ENCODE measurements at regions not wholly inside any gene's neighbourhood (a gene's known extent, or its start where the extent isn't known, plus 50 kb on each side); places are given as distances from the start of the nearest gene placed in this dataset.

DNA sequence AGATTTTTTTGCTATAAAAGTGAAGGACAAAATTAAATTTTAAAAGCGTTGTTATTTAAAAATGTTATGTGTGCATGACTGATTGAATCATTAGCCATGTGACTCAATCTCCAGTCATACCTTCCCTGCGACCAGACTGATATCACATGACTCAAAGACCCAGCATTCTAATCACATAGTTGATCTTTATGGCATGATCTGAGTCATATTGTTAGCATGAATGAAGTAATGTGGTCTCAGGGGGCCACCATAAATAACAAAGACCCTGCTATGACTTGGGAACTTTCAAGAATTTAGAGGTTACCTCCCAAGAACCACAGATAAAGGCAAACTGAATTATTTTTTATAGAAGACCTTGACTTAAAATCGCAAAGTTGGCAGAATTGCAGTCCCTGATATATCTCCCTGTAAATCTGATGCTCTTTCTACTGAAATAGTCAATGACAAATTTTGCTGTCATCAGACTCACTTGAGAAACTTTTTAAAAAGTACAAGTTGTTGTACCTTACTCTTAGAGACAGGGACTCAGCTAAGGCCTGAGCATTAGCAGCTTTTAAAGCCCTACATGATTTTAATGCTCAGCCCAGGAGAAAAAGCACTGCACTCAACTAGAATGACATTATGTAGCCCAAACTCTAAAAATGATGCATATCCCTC, 717.3 kb downstream of the XPNPEP1 start:
- H3K36me3 ChIP-seq (ENCODE audit: insufficient read depth, low read length), result no peaks in the 10 kb centered on the region
- H3K9me2 ChIP-seq (replicated peaks; ENCODE audit: low read depth, low read length), result no peaks in the 10 kb centered on the region
- no peaks in the 10 kb centered on the region for H3F3A ChIP-seq (ENCODE audit: low read depth)
- H3K9me3 ChIP-seq (ENCODE audit: insufficient read depth, low read depth, low read length), result no peaks in the 10 kb centered on the region
- H2AFZ ChIP-seq (ENCODE audit: low read length), result no peak overlapping the region
- no peak overlapping the region for H3K9ac ChIP-seq (ENCODE audit: low read depth, low read length, poor library complexity, severe bottlenecking)
- no peak for TF ChIP-seq EZH2phosphoT487 (IDR thresholded peaks at IDR 0.05; ENCODE audit: borderline replicate concordance)
- TF ChIP-seq, protein P1, sequence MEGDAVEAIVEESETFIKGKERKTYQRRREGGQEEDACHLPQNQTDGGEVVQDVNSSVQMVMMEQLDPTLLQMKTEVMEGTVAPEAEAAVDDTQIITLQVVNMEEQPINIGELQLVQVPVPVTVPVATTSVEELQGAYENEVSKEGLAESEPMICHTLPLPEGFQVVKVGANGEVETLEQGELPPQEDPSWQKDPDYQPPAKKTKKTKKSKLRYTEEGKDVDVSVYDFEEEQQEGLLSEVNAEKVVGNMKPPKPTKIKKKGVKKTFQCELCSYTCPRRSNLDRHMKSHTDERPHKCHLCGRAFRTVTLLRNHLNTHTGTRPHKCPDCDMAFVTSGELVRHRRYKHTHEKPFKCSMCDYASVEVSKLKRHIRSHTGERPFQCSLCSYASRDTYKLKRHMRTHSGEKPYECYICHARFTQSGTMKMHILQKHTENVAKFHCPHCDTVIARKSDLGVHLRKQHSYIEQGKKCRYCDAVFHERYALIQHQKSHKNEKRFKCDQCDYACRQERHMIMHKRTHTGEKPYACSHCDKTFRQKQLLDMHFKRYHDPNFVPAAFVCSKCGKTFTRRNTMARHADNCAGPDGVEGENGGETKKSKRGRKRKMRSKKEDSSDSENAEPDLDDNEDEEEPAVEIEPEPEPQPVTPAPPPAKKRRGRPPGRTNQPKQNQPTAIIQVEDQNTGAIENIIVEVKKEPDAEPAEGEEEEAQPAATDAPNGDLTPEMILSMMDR (conservative IDR thresholded peaks at IDR 0.05; ENCODE audit: low read length), result no peak
- H3K79me2 ChIP-seq (ENCODE audit: insufficient read depth, low read length), result no peaks in the 10 kb centered on the region
- no peaks in the 10 kb centered on the region for H3K27me3 ChIP-seq (ENCODE audit: insufficient read depth, low read length, poor library complexity, severe bottlenecking)
- H3K4me2 ChIP-seq (ENCODE audit: low read depth, low read length, poor library complexity, severe bottlenecking), result no peak overlapping the region
- no peaks in the 10 kb centered on the region for H4K20me1 ChIP-seq (ENCODE audit: insufficient read depth, low read length, poor library complexity, severe bottlenecking)
- no peak overlapping the region for H3K4me3 ChIP-seq (ENCODE audit: low read length, poor library complexity, severe bottlenecking)
- no peaks in the 10 kb centered on the region for H3K4me1 ChIP-seq (ENCODE audit: insufficient read depth, low read length, poor library complexity, severe bottlenecking)

DNA sequence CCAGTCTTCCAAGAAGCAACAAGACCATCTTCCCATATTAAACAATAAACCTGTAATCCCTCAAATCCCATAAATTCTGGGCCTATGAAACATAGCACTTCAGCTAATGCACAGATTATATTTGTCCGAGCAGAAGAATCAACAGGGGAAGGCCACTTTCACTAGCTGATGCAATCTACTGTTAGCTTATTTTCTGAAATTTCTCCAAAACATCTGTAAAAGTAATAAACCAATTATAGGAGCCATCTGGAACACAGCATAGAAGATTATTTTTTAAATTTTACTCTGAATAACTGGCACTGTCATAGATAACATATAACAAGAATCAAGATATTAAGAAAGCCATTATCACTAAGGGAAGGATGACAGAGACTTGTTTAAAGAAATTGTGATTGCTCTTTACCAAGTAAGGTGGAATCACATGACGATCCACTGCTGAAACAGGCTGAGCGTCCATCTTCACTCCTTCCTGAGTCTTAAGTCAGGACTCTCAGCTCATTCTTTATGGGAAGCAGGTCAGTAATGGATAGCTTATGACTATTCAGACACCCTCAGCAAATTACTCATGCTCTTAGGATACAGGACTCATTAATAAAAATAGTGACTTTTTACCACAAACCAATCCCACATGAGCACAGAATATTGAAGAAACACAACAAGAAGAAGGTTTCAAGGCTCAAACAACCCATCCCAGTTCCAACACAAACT, 719.5 kb downstream of the XPNPEP1 start:
- Histone ChIP-seq H3K36me3 (ENCODE audit: insufficient read depth, low read length) (no peaks in the 10 kb centered on the region), H3K79me2 (ENCODE audit: insufficient read depth, low read length) (no peaks in the 10 kb centered on the region), H2AFZ (ENCODE audit: low read length) (no peak overlapping the region), H4K20me1 (ENCODE audit: insufficient read depth, low read length, poor library complexity, severe bottlenecking) (no peaks in the 10 kb centered on the region), H3K9me3 (ENCODE audit: insufficient read depth, low read depth, low read length) (no peaks in the 10 kb centered on the region), H3K9ac (ENCODE audit: low read depth, low read length, poor library complexity, severe bottlenecking) (no peak overlapping the region), H3K9me2 (replicated peaks; ENCODE audit: low read depth, low read length) (no peaks in the 10 kb centered on the region), H3K4me3 (ENCODE audit: low read length, poor library complexity, severe bottlenecking) (no peak overlapping the region), H3K27me3 (ENCODE audit: insufficient read depth, low read length, poor library complexity, severe bottlenecking) (no peaks in the 10 kb centered on the region), H3K4me2 (ENCODE audit: low read depth, low read length, poor library complexity, severe bottlenecking) (no peak overlapping the region), H3F3A (ENCODE audit: low read depth) (no peaks in the 10 kb centered on the region), H3K4me1 (ENCODE audit: insufficient read depth, low read length, poor library complexity, severe bottlenecking) (no peaks in the 10 kb centered on the region)
- TF ChIP-seq, protein P1 (conservative IDR thresholded peaks at IDR 0.05; ENCODE audit: low read length), result no peak
- no peak for TF ChIP-seq EZH2phosphoT487 (IDR thresholded peaks at IDR 0.05; ENCODE audit: borderline replicate concordance)

- Histone ChIP-seq H3K9me3 (ENCODE audit: insufficient read depth, low read depth, low read length) (no peaks in the 10 kb centered on the region), H3K4me1 (ENCODE audit: insufficient read depth, low read length, poor library complexity, severe bottlenecking) (no peaks in the 10 kb centered on the region), H3K4me3 (ENCODE audit: low read length, poor library complexity, severe bottlenecking) (no peak overlapping the region), H4K20me1 (ENCODE audit: insufficient read depth, low read length, poor library complexity, severe bottlenecking) (no peaks in the 10 kb centered on the region), H2AFZ (ENCODE audit: low read length) (no peak overlapping the region), H3K36me3 (ENCODE audit: insufficient read depth, low read length) (no peaks in the 10 kb centered on the region), H3K4me2 (ENCODE audit: low read depth, low read length, poor library complexity, severe bottlenecking) (no peak overlapping the region), H3K9ac (ENCODE audit: low read depth, low read length, poor library complexity, severe bottlenecking) (no peak overlapping the region), H3K79me2 (ENCODE audit: insufficient read depth, low read length) (no peaks in the 10 kb centered on the region), H3F3A (ENCODE audit: low read depth) (no peaks in the 10 kb centered on the region), H3K27me3 (ENCODE audit: insufficient read depth, low read length, poor library complexity, severe bottlenecking) (no peaks in the 10 kb centered on the region), H3K9me2 (replicated peaks; ENCODE audit: low read depth, low read length) (no peaks in the 10 kb centered on the region)
- no peak for TF ChIP-seq EZH2phosphoT487 (IDR thresholded peaks at IDR 0.05; ENCODE audit: borderline replicate concordance)
- TF ChIP-seq, protein P1 (conservative IDR thresholded peaks at IDR 0.05; ENCODE audit: low read length), result no peak
Observed at GRCh38 chr10:109202111-109202510, 721.2 kb downstream of the XPNPEP1 start.

Measured in Loucy (cell line).